ENCODE measurements at regions not wholly inside any gene's neighbourhood (a gene's known extent, or its start where the extent isn't known, plus 50 kb on each side); places are given as distances from the start of the nearest gene placed in this dataset.

DNA sequence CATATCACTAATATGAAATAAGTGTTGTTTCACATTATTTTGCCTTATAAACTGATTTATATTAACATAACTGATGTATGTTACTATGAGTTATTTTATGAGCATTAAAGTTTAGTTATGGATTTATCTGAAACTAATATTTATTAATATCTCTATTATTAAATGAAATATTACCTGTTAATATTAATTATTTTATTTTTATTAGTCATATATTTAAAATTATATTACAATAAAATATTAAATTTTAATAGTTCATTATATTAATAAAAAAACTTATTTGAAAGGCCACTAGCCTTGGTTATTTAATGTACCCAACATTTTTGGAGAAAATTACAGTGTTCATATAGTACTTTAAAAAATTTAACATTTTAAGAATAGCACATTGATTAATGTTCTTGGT lies 1643.4 kb upstream of the MIR17HG start:
- TF ChIP-seq, protein P1, sequence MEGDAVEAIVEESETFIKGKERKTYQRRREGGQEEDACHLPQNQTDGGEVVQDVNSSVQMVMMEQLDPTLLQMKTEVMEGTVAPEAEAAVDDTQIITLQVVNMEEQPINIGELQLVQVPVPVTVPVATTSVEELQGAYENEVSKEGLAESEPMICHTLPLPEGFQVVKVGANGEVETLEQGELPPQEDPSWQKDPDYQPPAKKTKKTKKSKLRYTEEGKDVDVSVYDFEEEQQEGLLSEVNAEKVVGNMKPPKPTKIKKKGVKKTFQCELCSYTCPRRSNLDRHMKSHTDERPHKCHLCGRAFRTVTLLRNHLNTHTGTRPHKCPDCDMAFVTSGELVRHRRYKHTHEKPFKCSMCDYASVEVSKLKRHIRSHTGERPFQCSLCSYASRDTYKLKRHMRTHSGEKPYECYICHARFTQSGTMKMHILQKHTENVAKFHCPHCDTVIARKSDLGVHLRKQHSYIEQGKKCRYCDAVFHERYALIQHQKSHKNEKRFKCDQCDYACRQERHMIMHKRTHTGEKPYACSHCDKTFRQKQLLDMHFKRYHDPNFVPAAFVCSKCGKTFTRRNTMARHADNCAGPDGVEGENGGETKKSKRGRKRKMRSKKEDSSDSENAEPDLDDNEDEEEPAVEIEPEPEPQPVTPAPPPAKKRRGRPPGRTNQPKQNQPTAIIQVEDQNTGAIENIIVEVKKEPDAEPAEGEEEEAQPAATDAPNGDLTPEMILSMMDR (conservative IDR thresholded peaks at IDR 0.05; ENCODE audit: low read depth, low read length): no peak
- TF ChIP-seq EZH2phosphoT487 (IDR thresholded peaks at IDR 0.05; ENCODE audit: borderline replicate concordance, low read length): no peak
- TF ChIP-seq EZH2 (IDR thresholded peaks at IDR 0.05; ENCODE audit: low read length, unreplicated experiment): no peak
